ENCODE measurements at regions not wholly inside any gene's neighbourhood (a gene's known extent, or its start where the extent isn't known, plus 50 kb on each side); places are given as distances from the start of the nearest gene placed in this dataset.

DNA sequence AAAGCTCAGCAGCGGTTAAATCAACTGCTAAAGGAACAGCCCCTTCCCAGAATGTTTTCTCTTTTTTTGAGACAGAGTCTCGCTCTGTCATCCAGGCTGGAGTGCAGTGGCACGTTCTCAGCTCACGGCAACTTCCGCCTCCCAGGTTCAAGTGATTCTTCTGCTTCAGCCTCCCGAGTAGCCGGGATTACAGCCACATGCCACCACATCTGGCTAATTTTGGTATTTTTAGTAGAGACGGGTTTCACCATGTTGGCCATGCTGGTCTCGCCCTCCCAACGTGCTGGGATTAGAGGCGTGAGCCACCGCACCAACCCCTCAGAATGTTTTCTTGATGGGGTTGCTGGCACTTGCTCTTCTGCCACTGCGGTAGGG is 59.8 kb upstream of the IL6 start:
- Histone ChIP-seq H3K4me3 (ENCODE audit: low read length) (no peak overlapping the region), H3K79me2 (ENCODE audit: low read length) (no peaks in the 10 kb centered on the region), H3F3A (ENCODE audit: insufficient read depth, low read length) (peaks cover under 1% of the 10 kb centered on the region; the same call in 1 of the 2 replicates), H3K4me2 (ENCODE audit: low read depth, low read length) (no peak overlapping the region), H3K27ac (ENCODE audit: low read length) (no peak overlapping the region), H4K20me1 (ENCODE audit: insufficient read depth, low read length) (no peaks in the 10 kb centered on the region), H3K27me3 (replicated peaks; ENCODE audit: insufficient read depth, low read length) (no peaks in the 10 kb centered on the region), H3K4me1 (ENCODE audit: low read length) (peaks cover 20% of the 10 kb centered on the region), H3K36me3 (replicated peaks; ENCODE audit: insufficient read depth, low read length) (no peaks in the 10 kb centered on the region), H3K9ac (ENCODE audit: low read length) (no peak overlapping the region), H3K9me3 (replicated peaks; ENCODE audit: insufficient read depth, low read length) (no peaks in the 10 kb centered on the region), H2AFZ (ENCODE audit: low read length) (no peak overlapping the region), H3K9me2 (replicated peaks; ENCODE audit: insufficient read depth, low read length) (no peaks in the 10 kb centered on the region)
- TF ChIP-seq EZH2phosphoT487 (IDR thresholded peaks at IDR 0.05; ENCODE audit: low read length) = no peak
- TF ChIP-seq EZH2 (optimal IDR thresholded peaks at IDR 0.05; ENCODE audit: low read depth, low read length) = no peak
- TF ChIP-seq, protein P1, sequence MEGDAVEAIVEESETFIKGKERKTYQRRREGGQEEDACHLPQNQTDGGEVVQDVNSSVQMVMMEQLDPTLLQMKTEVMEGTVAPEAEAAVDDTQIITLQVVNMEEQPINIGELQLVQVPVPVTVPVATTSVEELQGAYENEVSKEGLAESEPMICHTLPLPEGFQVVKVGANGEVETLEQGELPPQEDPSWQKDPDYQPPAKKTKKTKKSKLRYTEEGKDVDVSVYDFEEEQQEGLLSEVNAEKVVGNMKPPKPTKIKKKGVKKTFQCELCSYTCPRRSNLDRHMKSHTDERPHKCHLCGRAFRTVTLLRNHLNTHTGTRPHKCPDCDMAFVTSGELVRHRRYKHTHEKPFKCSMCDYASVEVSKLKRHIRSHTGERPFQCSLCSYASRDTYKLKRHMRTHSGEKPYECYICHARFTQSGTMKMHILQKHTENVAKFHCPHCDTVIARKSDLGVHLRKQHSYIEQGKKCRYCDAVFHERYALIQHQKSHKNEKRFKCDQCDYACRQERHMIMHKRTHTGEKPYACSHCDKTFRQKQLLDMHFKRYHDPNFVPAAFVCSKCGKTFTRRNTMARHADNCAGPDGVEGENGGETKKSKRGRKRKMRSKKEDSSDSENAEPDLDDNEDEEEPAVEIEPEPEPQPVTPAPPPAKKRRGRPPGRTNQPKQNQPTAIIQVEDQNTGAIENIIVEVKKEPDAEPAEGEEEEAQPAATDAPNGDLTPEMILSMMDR (IDR thresholded peaks at IDR 0.05; ENCODE audit: low read length) = no peak
- no peak for DNase-seq

DNA sequence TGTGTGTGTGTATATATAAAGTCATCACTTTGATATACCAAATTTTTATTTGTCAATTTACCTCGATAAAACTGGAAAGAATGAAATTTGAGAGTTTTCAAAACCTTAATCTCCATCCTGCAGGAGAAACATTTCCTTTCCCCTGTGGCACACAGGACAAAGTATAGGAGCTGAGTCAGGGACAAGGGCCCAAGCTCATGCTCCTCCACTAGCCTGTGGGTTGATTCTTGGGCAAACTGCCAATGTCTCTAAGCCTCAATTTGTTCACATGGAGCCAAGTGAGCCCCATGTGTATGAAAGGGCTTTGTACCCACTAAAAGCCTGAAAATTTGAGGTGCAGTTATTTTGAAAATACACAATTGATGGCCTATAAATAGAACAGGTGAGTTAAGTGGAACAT is 60.3 kb upstream of the IL6 start:
- Histone ChIP-seq H3K4me2 (ENCODE audit: low read depth, low read length) (no peak overlapping the region), H3K36me3 (replicated peaks; ENCODE audit: insufficient read depth, low read length) (no peaks in the 10 kb centered on the region), H2AFZ (ENCODE audit: low read length) (no peak overlapping the region), H3K27me3 (replicated peaks; ENCODE audit: insufficient read depth, low read length) (no peaks in the 10 kb centered on the region), H3K4me1 (ENCODE audit: low read length) (peaks cover 16% of the 10 kb centered on the region), H3K9me3 (replicated peaks; ENCODE audit: insufficient read depth, low read length) (no peaks in the 10 kb centered on the region), H3K9ac (ENCODE audit: low read length) (no peak overlapping the region), H4K20me1 (ENCODE audit: insufficient read depth, low read length) (no peaks in the 10 kb centered on the region), H3K9me2 (replicated peaks; ENCODE audit: insufficient read depth, low read length) (no peaks in the 10 kb centered on the region), H3K27ac (ENCODE audit: low read length) (no peak overlapping the region), H3K4me3 (ENCODE audit: low read length) (no peak overlapping the region), H3K79me2 (ENCODE audit: low read length) (no peaks in the 10 kb centered on the region), H3F3A (ENCODE audit: insufficient read depth, low read length) (no peaks in the 10 kb centered on the region)
- TF ChIP-seq, protein P1 (IDR thresholded peaks at IDR 0.05; ENCODE audit: low read length) = no peak
- TF ChIP-seq EZH2phosphoT487 (IDR thresholded peaks at IDR 0.05; ENCODE audit: low read length) = no peak
- no peak for TF ChIP-seq EZH2 (optimal IDR thresholded peaks at IDR 0.05; ENCODE audit: low read depth, low read length)
- DNase-seq = no peak

DNA sequence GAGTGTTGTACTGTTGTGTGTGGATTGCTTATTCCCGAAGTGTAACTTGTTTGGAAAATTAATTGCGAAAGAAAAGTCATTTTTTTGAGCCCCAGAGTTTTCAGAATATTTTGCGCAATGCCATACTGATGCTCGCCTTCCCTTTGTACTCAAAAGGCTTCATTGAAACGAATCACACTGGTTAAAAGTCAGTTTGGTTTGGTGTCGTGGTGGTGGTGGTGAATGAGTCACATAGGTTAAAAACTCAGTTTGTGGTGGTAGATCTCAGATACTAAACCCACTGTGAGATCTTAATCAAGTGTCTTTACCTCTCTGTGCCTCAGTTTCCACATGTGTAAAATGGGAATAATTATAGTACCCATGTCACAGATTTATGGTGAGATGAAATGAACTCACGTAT is 61.1 kb upstream of the IL6 start:
- Histone ChIP-seq H3K9me2 (replicated peaks; ENCODE audit: insufficient read depth, low read length) (no peaks in the 10 kb centered on the region), H3K9ac (ENCODE audit: low read length) (no peak overlapping the region), H3K4me1 (ENCODE audit: low read length) (peaks cover 8% of the 10 kb centered on the region; the same call in 1 of the 2 replicates), H3K79me2 (ENCODE audit: low read length) (no peaks in the 10 kb centered on the region), H3K9me3 (replicated peaks; ENCODE audit: insufficient read depth, low read length) (no peaks in the 10 kb centered on the region), H3F3A (ENCODE audit: insufficient read depth, low read length) (no peaks in the 10 kb centered on the region), H3K4me3 (ENCODE audit: low read length) (no peak overlapping the region), H3K36me3 (replicated peaks; ENCODE audit: insufficient read depth, low read length) (no peaks in the 10 kb centered on the region), H4K20me1 (ENCODE audit: insufficient read depth, low read length) (no peaks in the 10 kb centered on the region), H3K4me2 (ENCODE audit: low read depth, low read length) (no peak overlapping the region), H2AFZ (ENCODE audit: low read length) (no peak overlapping the region), H3K27ac (ENCODE audit: low read length) (no peak overlapping the region), H3K27me3 (replicated peaks; ENCODE audit: insufficient read depth, low read length) (no peaks in the 10 kb centered on the region)
- DNase-seq = no peak
- TF ChIP-seq EZH2phosphoT487 (IDR thresholded peaks at IDR 0.05; ENCODE audit: low read length) = no peak
- TF ChIP-seq, protein P1 (IDR thresholded peaks at IDR 0.05; ENCODE audit: low read length) = no peak
- TF ChIP-seq EZH2 (optimal IDR thresholded peaks at IDR 0.05; ENCODE audit: low read depth, low read length) = no peak

Data from MM.1S (cell line).